AG10803 (cell line): ENCODE measurements at regions not wholly inside any gene's neighbourhood (a gene's known extent, or its start where the extent isn't known, plus 50 kb on each side); places are given as distances from the start of the nearest gene placed in this dataset.

Experiments used
- DNase-seq: peaks from one replicate; pipeline ENCODE4 v3.0.0; 2010; ENCODE audit warnings: low read depth
- H3K4me3 ChIP-seq: 2 replicates; pipeline ENCODE4 v1.5.1; 2011; ENCODE audit warnings: mild to moderate bottlenecking, low read length, control low read depth
- TF ChIP-seq, protein P1 (sequence below): conservative IDR thresholded peaks from 2 replicates; pipeline ENCODE4 v1.5.1; 2011; ENCODE audit warnings: mild to moderate bottlenecking, low read length, control low read depth, inconsistent platforms

DNA sequence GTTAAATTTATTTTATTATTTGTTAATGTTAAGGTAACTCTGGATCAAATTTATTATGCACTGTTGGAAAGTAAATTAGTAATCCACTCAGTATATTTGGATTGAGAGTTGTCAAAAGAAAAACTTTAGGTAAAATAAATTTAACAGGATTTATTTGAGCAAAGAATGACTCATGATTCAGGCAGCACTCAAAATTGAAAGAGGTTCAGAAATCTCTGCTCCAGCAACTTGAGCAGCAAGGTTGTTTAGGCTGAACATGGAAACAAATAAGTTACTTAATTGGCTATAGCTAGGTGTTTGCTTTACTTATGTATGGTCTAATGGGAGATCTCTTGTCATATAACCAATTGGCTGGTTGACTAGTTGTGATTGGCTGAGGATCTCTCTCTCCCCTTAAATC, 296.2 kb upstream of the EDIL3 start:
- H3K4me3 ChIP-seq = no peak overlapping the region
- TF ChIP-seq, protein P1, sequence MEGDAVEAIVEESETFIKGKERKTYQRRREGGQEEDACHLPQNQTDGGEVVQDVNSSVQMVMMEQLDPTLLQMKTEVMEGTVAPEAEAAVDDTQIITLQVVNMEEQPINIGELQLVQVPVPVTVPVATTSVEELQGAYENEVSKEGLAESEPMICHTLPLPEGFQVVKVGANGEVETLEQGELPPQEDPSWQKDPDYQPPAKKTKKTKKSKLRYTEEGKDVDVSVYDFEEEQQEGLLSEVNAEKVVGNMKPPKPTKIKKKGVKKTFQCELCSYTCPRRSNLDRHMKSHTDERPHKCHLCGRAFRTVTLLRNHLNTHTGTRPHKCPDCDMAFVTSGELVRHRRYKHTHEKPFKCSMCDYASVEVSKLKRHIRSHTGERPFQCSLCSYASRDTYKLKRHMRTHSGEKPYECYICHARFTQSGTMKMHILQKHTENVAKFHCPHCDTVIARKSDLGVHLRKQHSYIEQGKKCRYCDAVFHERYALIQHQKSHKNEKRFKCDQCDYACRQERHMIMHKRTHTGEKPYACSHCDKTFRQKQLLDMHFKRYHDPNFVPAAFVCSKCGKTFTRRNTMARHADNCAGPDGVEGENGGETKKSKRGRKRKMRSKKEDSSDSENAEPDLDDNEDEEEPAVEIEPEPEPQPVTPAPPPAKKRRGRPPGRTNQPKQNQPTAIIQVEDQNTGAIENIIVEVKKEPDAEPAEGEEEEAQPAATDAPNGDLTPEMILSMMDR = no peak

DNA sequence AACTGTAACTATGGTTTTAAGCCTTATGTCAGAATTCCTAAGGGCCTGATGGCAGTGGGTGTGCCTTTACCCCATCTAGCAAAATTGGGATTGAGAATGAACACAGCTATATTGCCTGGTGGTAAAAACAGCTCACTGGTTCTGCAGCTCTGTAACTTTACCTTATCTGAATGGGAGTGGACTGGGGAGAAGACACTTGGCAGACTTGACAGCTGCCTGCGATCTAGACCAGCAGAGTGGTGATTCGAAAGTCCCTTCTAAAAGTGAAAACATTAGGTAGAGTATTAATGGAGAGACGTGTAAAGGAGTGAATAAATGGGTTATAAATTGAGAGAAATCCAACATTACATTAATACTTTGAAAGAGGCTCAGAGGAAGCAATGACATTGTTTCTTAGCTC, 289.1 kb upstream of the EDIL3 start:
- no peak for DNase-seq
- H3K4me3 ChIP-seq = no peak overlapping the region
- TF ChIP-seq, protein P1 = no peak

More for the DNA sequence above, 296.2 kb upstream of the EDIL3 start:
- no peak for DNase-seq

DNA sequence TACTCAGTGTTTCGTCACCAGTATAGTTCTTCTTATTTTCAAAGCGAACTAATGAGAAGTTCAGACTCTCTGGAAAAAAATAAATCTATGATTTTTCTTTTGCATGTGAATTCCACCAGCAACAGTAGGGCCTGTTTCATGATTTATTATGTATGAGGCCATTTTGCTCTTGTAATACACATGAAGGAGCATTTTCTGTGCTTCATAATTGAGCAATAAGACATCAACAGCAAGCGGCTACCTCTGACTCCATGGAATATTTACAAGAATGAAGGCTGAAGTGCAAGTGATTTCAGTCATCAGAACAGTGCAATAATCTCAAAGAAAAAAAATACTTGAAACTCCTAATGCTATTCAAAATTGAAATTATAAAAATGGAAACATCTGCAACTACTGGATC, 282.9 kb upstream of the EDIL3 start:
- H3K4me3 ChIP-seq = no peak overlapping the region
- TF ChIP-seq, protein P1 = no peak
- no peak for DNase-seq

GRCh38 chr5:84650429-84650828, 265.7 kb upstream of the EDIL3 start:
- TF ChIP-seq, protein P1 = no peak
- no peak for DNase-seq
- no peak overlapping the region for H3K4me3 ChIP-seq

DNA sequence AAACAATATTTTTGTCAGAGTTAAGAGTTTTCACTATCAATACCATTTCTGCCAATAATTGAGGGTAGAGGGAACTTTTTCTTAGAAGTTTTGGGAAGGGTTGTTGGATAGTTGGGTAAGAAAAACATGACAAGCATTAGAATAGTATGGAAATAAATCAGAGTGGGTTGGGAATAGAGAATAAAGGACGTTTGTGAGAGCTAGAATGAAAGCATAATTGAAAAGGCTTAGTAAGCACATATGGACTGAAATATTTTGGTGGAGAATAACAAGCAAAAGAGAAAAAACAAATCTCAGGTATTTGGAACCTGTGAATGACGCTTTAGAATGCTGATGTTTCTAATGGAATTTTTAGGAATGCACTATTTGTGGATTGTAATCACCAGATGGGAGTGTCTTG, 262.9 kb upstream of the EDIL3 start:
- DNase-seq = no peak
- no peak overlapping the region for H3K4me3 ChIP-seq
- TF ChIP-seq, protein P1 = no peak

DNA sequence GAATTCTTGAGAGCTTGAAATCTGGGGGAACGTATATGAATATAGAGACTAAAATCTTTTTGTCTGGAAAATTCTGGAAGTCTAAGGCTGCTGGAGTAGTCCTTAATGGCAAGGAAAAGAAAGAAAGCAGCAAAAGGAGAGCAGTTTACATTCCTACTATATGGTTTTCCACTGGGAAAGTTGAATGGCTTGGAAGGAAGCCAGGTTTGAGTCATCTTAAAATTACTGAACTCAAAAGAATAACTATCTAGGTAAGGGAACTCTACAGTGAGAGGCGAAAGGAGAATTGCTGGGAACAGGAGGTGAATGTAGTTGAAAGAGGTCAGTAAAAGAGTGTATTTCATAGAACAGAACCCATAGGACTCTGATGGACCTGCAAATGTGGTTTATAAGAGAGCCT, 258.1 kb upstream of the EDIL3 start:
- no peak for DNase-seq
- TF ChIP-seq, protein P1 = no peak
- H3K4me3 ChIP-seq = no peak overlapping the region

GRCh38 chr5:84642324-84642723, 257.6 kb upstream of the EDIL3 start:
- no peak overlapping the region for H3K4me3 ChIP-seq
- TF ChIP-seq, protein P1 = no peak
- no peak for DNase-seq
